ENCODE measurements at regions not wholly inside any gene's neighbourhood (a gene's known extent, or its start where the extent isn't known, plus 50 kb on each side); places are given as distances from the start of the nearest gene placed in this dataset.

DNA sequence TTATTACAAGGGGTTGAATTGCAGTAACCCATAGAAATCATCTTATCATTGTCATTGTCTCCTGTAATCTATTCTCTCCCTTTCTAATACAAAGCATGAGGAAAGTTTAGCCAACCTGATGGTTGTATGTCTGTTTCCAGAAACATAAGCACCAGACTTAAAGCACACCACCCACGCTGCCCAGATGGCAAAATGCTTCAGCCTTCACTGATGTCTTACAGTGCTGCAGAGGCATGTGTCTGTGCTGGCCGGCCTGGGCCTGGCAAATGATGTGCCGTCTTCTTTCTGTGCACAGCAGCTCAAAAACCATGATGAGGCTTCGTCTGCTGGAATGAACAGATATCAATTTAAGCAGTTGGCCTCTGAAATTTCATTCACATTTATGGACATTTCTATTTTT, 443.0 kb upstream of the RGPD4 start:
- Mint-ChIP-seq H3K4me1 (no peaks in the 10 kb centered on the region), H3K27ac (no peak overlapping the region), H3K4me3 (no peak overlapping the region), H3K9me3 (peaks cover 13% of the 10 kb centered on the region), H3K27me3 (no peaks in the 10 kb centered on the region), H3K36me3 (ENCODE audit: low read depth) (no peaks in the 10 kb centered on the region)
- ATAC-seq = no peak
- no peak for DNase-seq

- Mint-ChIP-seq H3K9me3 (peaks cover 13% of the 10 kb centered on the region), H3K4me3 (no peak overlapping the region), H3K36me3 (ENCODE audit: low read depth) (no peaks in the 10 kb centered on the region), H3K27me3 (no peaks in the 10 kb centered on the region), H3K27ac (no peak overlapping the region), H3K4me1 (no peaks in the 10 kb centered on the region)
- ATAC-seq = no peak
- no peak for DNase-seq
Measured at GRCh38 chr2:107384422-107384821, 442.3 kb upstream of the RGPD4 start.

- no peaks in the 10 kb centered on the region for H3K27me3 Mint-ChIP-seq
- no peaks in the 10 kb centered on the region for H3K4me1 Mint-ChIP-seq
- ATAC-seq (no peak), DNase-seq (no peak)
- H3K27ac Mint-ChIP-seq = no peak overlapping the region
- H3K9me3 Mint-ChIP-seq = peaks cover 13% of the 10 kb centered on the region
- no peak overlapping the region for H3K4me3 Mint-ChIP-seq
- no peaks in the 10 kb centered on the region for H3K36me3 Mint-ChIP-seq (ENCODE audit: low read depth)
Measured at GRCh38 chr2:107385921-107386320, 440.8 kb upstream of the RGPD4 start.

DNA sequence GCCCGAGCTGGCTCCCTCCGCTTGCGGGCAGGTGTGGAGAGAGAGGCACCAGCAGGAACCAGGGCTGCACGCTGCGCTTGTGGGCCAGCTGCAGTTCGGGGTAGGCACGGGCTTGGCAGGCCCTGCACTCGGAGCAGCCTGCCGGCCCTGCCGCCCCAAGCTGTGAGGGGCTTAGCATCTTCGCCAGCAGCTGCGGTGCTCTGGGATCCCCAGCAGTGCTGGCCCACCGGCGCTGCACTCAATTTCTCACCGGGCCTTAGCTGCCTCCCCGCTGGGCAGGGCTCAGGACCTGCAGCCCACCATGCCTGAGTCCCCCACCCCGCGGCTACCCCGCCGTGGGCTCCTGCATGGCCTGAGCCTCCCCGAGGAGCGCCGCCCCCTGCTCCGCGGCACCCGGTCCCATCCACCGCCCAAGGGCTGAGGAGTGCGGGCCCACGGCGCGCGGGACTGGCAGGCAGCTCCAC, 434.4 kb upstream of the RGPD4 start:
- Mint-ChIP-seq H3K9me3 (peaks cover 12% of the 10 kb centered on the region), H3K4me3 (no peak overlapping the region), H3K27ac (no peak overlapping the region), H3K36me3 (ENCODE audit: low read depth) (no peaks in the 10 kb centered on the region), H3K4me1 (no peaks in the 10 kb centered on the region), H3K27me3 (no peaks in the 10 kb centered on the region)
- ATAC-seq (no peak), DNase-seq (no peak)

GRCh38 chr2:107393516-107393915, 433.2 kb upstream of the RGPD4 start:
- DNase-seq (no peak), ATAC-seq (no peak)
- Mint-ChIP-seq H3K9me3 (peaks cover 3% of the 10 kb centered on the region), H3K4me3 (no peak overlapping the region), H3K27me3 (no peaks in the 10 kb centered on the region), H3K27ac (no peak overlapping the region), H3K36me3 (ENCODE audit: low read depth) (no peaks in the 10 kb centered on the region), H3K4me1 (no peaks in the 10 kb centered on the region)

- ATAC-seq = no peak
- Mint-ChIP-seq H3K36me3 (ENCODE audit: low read depth) (no peaks in the 10 kb centered on the region), H3K4me3 (no peak overlapping the region), H3K9me3 (peaks cover 3% of the 10 kb centered on the region), H3K27ac (no peak overlapping the region), H3K27me3 (no peaks in the 10 kb centered on the region), H3K4me1 (no peaks in the 10 kb centered on the region)
- no peak for DNase-seq
Measured at GRCh38 chr2:107398683-107399082, 428.0 kb upstream of the RGPD4 start.

DNA sequence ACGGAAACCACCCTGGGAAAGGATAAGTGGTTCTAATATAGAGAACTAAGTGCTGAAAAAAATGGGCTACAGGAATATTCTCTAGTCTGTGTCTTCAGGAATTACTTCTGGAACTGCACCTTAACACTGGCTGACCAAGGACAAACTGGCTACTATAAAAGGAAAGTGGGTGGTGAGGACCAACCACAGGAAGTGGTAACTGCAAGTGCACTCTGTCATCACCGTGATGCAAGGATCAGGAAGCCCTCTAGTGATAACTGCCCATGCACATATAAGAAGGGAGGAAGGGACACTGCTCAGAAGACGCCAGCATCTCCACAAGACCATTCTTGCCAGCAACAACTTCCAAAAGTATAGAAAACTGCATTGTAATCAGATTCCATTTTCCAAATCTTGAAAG, 424.4 kb upstream of the RGPD4 start:
- ATAC-seq = no peak
- Mint-ChIP-seq H3K4me1 (no peaks in the 10 kb centered on the region), H3K27me3 (no peaks in the 10 kb centered on the region), H3K36me3 (ENCODE audit: low read depth) (no peaks in the 10 kb centered on the region), H3K9me3 (no peaks in the 10 kb centered on the region), H3K4me3 (no peak overlapping the region), H3K27ac (no peak overlapping the region)
- no peak for DNase-seq

DNA sequence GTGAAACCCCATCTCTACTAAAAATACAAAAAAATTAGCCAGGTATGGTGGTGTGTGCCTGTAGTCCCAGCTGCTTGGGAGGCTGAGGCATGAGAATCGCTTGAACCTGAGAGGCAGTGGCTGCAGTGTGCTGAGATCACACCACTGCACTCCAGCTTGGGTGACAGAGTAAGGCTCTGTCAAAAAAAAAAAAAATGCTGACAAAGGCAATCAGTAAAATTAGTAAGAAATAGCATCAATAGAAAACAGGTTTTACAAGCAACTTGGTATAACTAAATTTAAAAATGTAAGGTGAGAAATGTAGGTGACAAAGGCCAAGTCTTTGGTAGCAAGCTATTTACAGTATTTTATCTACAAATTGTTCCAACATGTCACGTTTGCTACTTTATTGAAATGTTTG, 421.4 kb upstream of the RGPD4 start:
- no peaks in the 10 kb centered on the region for H3K9me3 Mint-ChIP-seq
- DNase-seq (no peak), ATAC-seq (no peak)
- H3K4me3 Mint-ChIP-seq = no peak overlapping the region
- H3K4me1 Mint-ChIP-seq = no peaks in the 10 kb centered on the region
- no peaks in the 10 kb centered on the region for H3K27me3 Mint-ChIP-seq
- no peak overlapping the region for H3K27ac Mint-ChIP-seq
- H3K36me3 Mint-ChIP-seq (ENCODE audit: low read depth) = no peaks in the 10 kb centered on the region

DNA sequence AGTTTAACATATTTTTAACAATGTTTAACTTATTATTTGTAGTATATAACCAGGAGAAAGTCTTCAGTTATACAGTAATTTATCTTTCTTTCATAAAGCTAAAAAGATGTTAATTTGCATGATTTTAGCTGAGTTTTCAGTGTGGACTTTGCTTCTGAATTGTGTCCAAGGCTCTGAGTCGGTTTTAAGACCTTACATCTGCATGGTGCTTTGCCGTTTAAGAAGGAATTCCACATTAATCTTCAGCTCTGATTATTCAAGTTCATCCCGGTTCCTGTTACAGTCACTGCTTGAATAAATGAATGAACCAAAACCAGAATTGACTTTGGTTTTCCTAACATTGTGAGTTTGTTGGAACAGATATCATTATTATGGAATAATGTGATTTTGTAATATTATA, 419.7 kb upstream of the RGPD4 start:
- no peaks in the 10 kb centered on the region for H3K27me3 Mint-ChIP-seq
- no peak overlapping the region for H3K4me3 Mint-ChIP-seq
- no peaks in the 10 kb centered on the region for H3K4me1 Mint-ChIP-seq
- no peak for ATAC-seq
- no peak overlapping the region for H3K27ac Mint-ChIP-seq
- H3K36me3 Mint-ChIP-seq (ENCODE audit: low read depth) = no peaks in the 10 kb centered on the region
- H3K9me3 Mint-ChIP-seq = no peaks in the 10 kb centered on the region
- DNase-seq = no peak

DNA sequence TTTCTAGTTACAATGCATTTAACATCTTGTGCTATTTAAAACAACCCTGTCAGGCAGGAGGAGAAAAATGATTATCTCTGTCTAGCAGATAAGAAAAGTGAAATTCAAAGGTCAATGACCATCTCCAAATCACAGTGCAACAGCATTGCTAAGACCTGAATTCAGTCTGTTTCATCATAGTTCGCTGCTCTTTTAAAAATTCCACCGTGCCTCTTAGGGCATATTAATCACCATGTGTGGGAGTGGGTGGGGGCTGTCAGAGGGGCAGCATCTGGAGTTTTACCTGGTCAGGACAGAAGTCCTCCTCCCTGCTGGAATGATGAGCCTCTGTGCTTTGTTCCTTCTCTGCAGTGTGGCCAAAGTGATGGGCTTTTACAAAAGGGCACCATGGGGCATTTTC, 418.7 kb upstream of the RGPD4 start:
- Mint-ChIP-seq H3K27ac (no peak overlapping the region), H3K36me3 (ENCODE audit: low read depth) (no peaks in the 10 kb centered on the region)
- ATAC-seq = no peak

DNA sequence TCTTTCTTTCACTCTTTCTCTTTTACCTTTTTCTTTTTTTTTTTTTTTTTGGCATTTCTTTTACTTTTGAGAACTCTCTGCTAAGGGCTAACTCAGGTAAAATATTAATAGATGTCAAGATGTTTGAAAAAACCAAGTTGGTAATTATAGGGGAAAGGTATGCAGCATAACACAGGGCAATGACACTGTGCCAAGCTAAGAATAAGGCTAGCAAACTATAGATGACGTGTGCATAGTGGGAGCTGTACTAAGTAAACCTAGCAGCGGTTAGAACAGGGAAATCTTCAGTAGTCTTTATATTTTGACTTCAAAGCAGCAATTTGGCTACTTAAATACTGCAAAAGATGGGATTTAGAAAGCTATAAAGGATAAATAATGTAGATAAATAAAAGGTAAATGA, 415.4 kb upstream of the RGPD4 start:
- DNase-seq = no peak
- Mint-ChIP-seq H3K27me3 (no peaks in the 10 kb centered on the region), H3K36me3 (ENCODE audit: low read depth) (no peaks in the 10 kb centered on the region), H3K9me3 (no peaks in the 10 kb centered on the region), H3K4me3 (no peak overlapping the region), H3K4me1 (no peaks in the 10 kb centered on the region), H3K27ac (no peak overlapping the region)
- no peak for ATAC-seq

More for the DNA sequence above, 418.7 kb upstream of the RGPD4 start:
- DNase-seq = no peak
- Mint-ChIP-seq H3K4me3 (no peak overlapping the region), H3K9me3 (no peaks in the 10 kb centered on the region), H3K4me1 (no peaks in the 10 kb centered on the region), H3K27me3 (no peaks in the 10 kb centered on the region)

DNA sequence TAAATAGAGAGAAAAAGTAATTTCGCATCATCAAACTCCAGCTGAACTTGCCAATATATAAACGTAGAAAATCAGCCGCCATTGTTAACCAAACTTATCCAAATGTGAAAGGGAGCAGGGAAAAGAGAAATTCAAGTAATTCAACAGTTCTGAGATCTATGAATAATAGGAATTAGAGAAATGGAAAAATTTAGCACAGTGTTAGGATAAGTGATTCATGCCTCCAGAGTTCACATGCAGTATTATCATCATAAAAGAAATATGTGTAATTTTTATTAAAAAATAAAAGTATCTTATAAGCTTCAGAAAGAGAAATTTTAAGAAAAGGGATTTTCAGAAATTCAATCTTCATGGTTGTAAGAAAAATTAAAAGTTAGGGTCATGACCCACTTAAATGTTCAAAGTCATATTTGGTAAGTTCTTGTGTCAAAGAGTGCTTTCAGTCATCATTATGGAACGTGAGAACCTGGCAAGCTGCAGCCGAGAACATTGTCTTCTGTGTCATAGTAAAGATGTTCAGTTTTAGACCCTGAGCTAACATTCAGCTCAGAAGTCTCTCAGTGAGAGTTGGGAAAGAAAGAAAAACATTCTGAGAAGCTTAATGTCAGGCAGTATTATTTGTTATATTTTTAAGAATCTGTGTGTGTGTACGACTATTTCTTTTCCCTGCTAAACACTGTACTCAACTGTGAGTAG, 414.3 kb upstream of the RGPD4 start:
- no peaks in the 10 kb centered on the region for H3K27me3 Mint-ChIP-seq
- no peak overlapping the region for H3K4me3 Mint-ChIP-seq
- H3K36me3 Mint-ChIP-seq (ENCODE audit: low read depth) = no peaks in the 10 kb centered on the region
- H3K4me1 Mint-ChIP-seq = no peaks in the 10 kb centered on the region
- no peaks in the 10 kb centered on the region for H3K9me3 Mint-ChIP-seq
- H3K27ac Mint-ChIP-seq = no peak overlapping the region
- DNase-seq = no peak
- ATAC-seq = no peak

DNA sequence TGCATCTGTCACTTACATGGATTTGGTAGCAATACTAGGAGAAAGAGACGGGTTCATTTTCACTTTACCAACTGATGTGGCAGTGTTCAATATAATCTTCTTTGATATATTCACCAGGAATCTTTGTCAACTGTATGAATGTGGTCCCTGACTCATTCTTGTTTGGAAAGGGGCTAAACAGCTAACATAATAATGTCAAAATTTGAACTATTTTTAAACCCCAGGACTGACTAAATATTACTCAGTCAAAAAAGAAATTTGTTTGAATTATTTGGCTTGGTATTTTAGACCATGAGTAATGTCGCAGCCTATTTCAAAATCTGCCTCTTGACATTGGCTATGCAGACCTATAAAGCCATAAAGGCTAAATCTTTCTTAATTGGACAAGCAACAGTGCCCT, 413.7 kb upstream of the RGPD4 start:
- ATAC-seq = no peak
- Mint-ChIP-seq H3K27ac (no peak overlapping the region), H3K36me3 (ENCODE audit: low read depth) (no peaks in the 10 kb centered on the region), H3K27me3 (no peaks in the 10 kb centered on the region), H3K4me3 (no peak overlapping the region), H3K4me1 (no peaks in the 10 kb centered on the region), H3K9me3 (peaks cover 6% of the 10 kb centered on the region)
- DNase-seq = no peak

GRCh38 chr2:107414376-107414775, 412.3 kb upstream of the RGPD4 start:
- no peaks in the 10 kb centered on the region for H3K36me3 Mint-ChIP-seq (ENCODE audit: low read depth)
- H3K27me3 Mint-ChIP-seq = no peaks in the 10 kb centered on the region
- H3K27ac Mint-ChIP-seq = no peak overlapping the region
- H3K4me3 Mint-ChIP-seq = no peak overlapping the region
- DNase-seq (no peak), ATAC-seq (no peak)
- H3K4me1 Mint-ChIP-seq = no peaks in the 10 kb centered on the region
- peaks cover 6% of the 10 kb centered on the region for H3K9me3 Mint-ChIP-seq

GRCh38 chr2:107418708-107419107, 408.0 kb upstream of the RGPD4 start:
- no peaks in the 10 kb centered on the region for H3K27me3 Mint-ChIP-seq
- peaks cover 6% of the 10 kb centered on the region for H3K9me3 Mint-ChIP-seq
- H3K36me3 Mint-ChIP-seq (ENCODE audit: low read depth) = no peaks in the 10 kb centered on the region
- H3K4me1 Mint-ChIP-seq = no peaks in the 10 kb centered on the region
- no peak overlapping the region for H3K27ac Mint-ChIP-seq
- ATAC-seq (no peak), DNase-seq (no peak)
- H3K4me3 Mint-ChIP-seq = no peak overlapping the region

GRCh38 chr2:107419191-107419590, 407.5 kb upstream of the RGPD4 start:
- ATAC-seq (no peak), DNase-seq (no peak)
- no peak overlapping the region for H3K27ac Mint-ChIP-seq
- peaks cover 7% of the 10 kb centered on the region for H3K9me3 Mint-ChIP-seq
- H3K36me3 Mint-ChIP-seq (ENCODE audit: low read depth) = no peaks in the 10 kb centered on the region
- H3K27me3 Mint-ChIP-seq = no peaks in the 10 kb centered on the region
- no peak overlapping the region for H3K4me3 Mint-ChIP-seq
- H3K4me1 Mint-ChIP-seq = no peaks in the 10 kb centered on the region

All from activated naive CD8-positive, alpha-beta T cell treated with anti-CD3 and anti-CD28 coated beads, Interleukin-2, amount 50 U/mL, for 24 hours (primary cell).